T-helper 1 cell (primary cell): ENCODE measurements at regions not wholly inside any gene's neighbourhood (a gene's known extent, or its start where the extent isn't known, plus 50 kb on each side); places are given as distances from the start of the nearest gene placed in this dataset.
"Not testable (repeated sequence)": the region's sequence is repeated elsewhere in the genome, so short reads cannot be mapped to it uniquely, and the experiment has no call there.

Experiments used
- DNase-seq, 5 donors: peaks; one replicate each; pipeline ENCODE4 v3.0.0-alpha.2; 2012 to 2020

- DNase-seq, result no peak
Observed at GRCh38 chr4:59630922-59631321, 1569.2 kb upstream of the ADGRL3 start.

- DNase-seq, result no peak
Observed at GRCh38 chr4:59637596-59637995, 1562.5 kb upstream of the ADGRL3 start.

- DNase-seq, result no peak
Observed at GRCh38 chr4:59643682-59644081, 1556.4 kb upstream of the ADGRL3 start.

- DNase-seq, result no peak
Observed at GRCh38 chr4:59644765-59645164, 1555.4 kb upstream of the ADGRL3 start.

GRCh38 chr4:59646082-59646481 is 1554.0 kb upstream of the ADGRL3 start:
- DNase-seq, result no peak

GRCh38 chr4:59647011-59647410 is 1553.1 kb upstream of the ADGRL3 start:
- no peak for DNase-seq

GRCh38 chr4:59647500-59647899 is 1552.6 kb upstream of the ADGRL3 start:
- DNase-seq, result no peak

- no peak for DNase-seq
Observed at GRCh38 chr4:59650861-59651260, 1549.3 kb upstream of the ADGRL3 start.

- no peak for DNase-seq
Observed at GRCh38 chr4:59655996-59656395, 1544.1 kb upstream of the ADGRL3 start.

GRCh38 chr4:59664771-59665170 is 1535.4 kb upstream of the ADGRL3 start:
- no peak for DNase-seq

- no peak for DNase-seq
Observed at GRCh38 chr4:59666645-59667044, 1533.5 kb upstream of the ADGRL3 start.

- no peak for DNase-seq
Observed at GRCh38 chr4:59671037-59671436, 1529.1 kb upstream of the ADGRL3 start.

GRCh38 chr4:59676389-59676788 is 1523.7 kb upstream of the ADGRL3 start:
- no peak for DNase-seq

- not testable (repeated sequence) for DNase-seq
Observed at GRCh38 chr4:59676992-59677391, 1523.1 kb upstream of the ADGRL3 start.

- no peak for DNase-seq
Observed at GRCh38 chr4:59685626-59686025, 1514.5 kb upstream of the ADGRL3 start.

GRCh38 chr4:59689149-59689548 is 1511.0 kb upstream of the ADGRL3 start:
- no peak for DNase-seq

GRCh38 chr4:59695355-59696053 is 1504.6 kb upstream of the ADGRL3 start:
- DNase-seq, result no peak

GRCh38 chr4:59698041-59698440 is 1502.1 kb upstream of the ADGRL3 start:
- no peak for DNase-seq

- no peak for DNase-seq
Observed at GRCh38 chr4:59700651-59701050, 1499.5 kb upstream of the ADGRL3 start.

GRCh38 chr4:59704616-59705015 is 1495.5 kb upstream of the ADGRL3 start:
- DNase-seq, result no peak

- no peak for DNase-seq
Observed at GRCh38 chr4:59712470-59712869, 1487.7 kb upstream of the ADGRL3 start.

GRCh38 chr4:59724286-59724685 is 1475.8 kb upstream of the ADGRL3 start:
- not testable (repeated sequence) for DNase-seq

GRCh38 chr4:59727745-59728144 is 1472.4 kb upstream of the ADGRL3 start:
- no peak for DNase-seq

GRCh38 chr4:59728496-59728895 is 1471.6 kb upstream of the ADGRL3 start:
- no peak for DNase-seq

- DNase-seq, result no peak
Observed at GRCh38 chr4:59729321-59729720, 1470.8 kb upstream of the ADGRL3 start.
